Right ventricle myocardium superior (tissue), 1 donor: ENCODE measurements at regions not wholly inside any gene's neighbourhood (a gene's known extent, or its start where the extent isn't known, plus 50 kb on each side); places are given as distances from the start of the nearest gene placed in this dataset.
"Not testable (repeated sequence)": the region's sequence is repeated elsewhere in the genome, so short reads cannot be mapped to it uniquely, and the experiment has no call there.

ENCODE experiments used
- ATAC-seq: fragments of 200-7000 bp; cut with Tn5 transposase; one replicate; pipeline ENCODE4 v1.9.1; 2020; ENCODE audit warnings: mild to moderate bottlenecking; ENCODE audit not compliant: poor library complexity
- DNase-seq: peaks from one replicate; pipeline ENCODE4 v3.0.0-alpha.2; 2020
- intact Hi-C: fragments of 100-400 bp; cut with DNase I; formaldehyde crosslinking; loops from one replicate; pipeline ENCODE4 v1.11.2; 2022
- donor health status: DM: no; HTN: yes; CAD: no; lungs with severe emphysema.

- intact Hi-C loops, result no loop called here
- ATAC-seq, result no peak
Measured at GRCh38 chr12:47417955-47418354, 287.9 kb downstream of the RPAP3 start.

DNA sequence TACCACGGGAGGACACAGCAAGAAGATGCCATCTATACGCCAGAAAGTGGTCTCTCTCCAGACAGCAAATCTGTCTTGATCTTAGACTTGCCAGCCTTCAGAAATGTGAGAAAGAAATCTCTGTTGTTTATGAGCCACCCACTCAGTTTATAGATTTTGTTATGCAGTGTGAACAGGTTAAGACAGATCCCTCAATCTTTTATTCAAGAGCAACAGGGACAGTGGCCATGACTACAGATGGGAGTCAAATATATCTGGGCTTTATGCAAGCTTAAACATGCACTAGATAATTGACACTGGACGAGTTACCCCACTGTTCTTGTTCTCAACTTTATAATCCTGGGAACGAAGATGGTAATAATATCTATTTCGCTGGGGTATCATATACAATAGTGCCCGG, 288.7 kb downstream of the RPAP3 start:
- intact Hi-C loops, result no loop called here
- DNase-seq, result no peak
- ATAC-seq, result no peak

More at GRCh38 chr12:47417955-47418354, 287.9 kb downstream of the RPAP3 start:
- DNase-seq, result no peak

- intact Hi-C loops, result no loop called here
- DNase-seq (no peak), ATAC-seq (no peak)
Measured at GRCh38 chr12:47415054-47415453, 290.8 kb downstream of the RPAP3 start.

DNA sequence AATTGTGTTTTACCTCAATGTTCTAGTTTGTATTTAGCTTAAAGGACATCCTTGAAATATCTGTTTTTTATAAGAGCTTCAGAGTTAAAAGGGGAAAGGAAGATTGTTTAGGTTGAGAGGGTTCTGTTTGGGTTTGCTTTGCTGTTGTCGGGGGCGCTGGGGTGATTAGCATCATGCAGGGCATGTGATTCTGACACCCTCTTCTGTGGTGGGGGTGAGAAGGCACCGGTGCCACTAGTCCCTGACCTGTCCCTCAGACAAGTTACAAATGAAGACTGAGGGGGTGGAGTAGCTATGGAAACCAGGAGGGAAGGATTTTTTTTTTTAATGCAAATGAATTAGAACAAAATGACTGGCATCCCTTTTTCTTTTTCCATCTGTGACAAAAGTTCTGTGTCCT, 291.3 kb downstream of the RPAP3 start:
- intact Hi-C loops, result no loop called here
- DNase-seq (no peak), ATAC-seq (no peak)

GRCh38 chr12:47413806-47414205, 292.0 kb downstream of the RPAP3 start:
- intact Hi-C loops, result no loop called here
- no peak for ATAC-seq
- DNase-seq, result no peak

- ATAC-seq (no peak), DNase-seq (no peak)
- intact Hi-C loops, result no loop called here
Measured at GRCh38 chr12:47412601-47413236, 293.1 kb downstream of the RPAP3 start.

- intact Hi-C loops, result no loop called here
- DNase-seq, result no peak
- no peak for ATAC-seq
Measured at GRCh38 chr12:47411966-47412365, 293.9 kb downstream of the RPAP3 start.

GRCh38 chr12:47410862-47411261, 295.0 kb downstream of the RPAP3 start:
- no peak for DNase-seq
- ATAC-seq, result no peak
- intact Hi-C loops, result no loop called here

GRCh38 chr12:47410383-47410782, 295.4 kb downstream of the RPAP3 start:
- DNase-seq (no peak), ATAC-seq (no peak)
- intact Hi-C loops, result no loop called here

DNA sequence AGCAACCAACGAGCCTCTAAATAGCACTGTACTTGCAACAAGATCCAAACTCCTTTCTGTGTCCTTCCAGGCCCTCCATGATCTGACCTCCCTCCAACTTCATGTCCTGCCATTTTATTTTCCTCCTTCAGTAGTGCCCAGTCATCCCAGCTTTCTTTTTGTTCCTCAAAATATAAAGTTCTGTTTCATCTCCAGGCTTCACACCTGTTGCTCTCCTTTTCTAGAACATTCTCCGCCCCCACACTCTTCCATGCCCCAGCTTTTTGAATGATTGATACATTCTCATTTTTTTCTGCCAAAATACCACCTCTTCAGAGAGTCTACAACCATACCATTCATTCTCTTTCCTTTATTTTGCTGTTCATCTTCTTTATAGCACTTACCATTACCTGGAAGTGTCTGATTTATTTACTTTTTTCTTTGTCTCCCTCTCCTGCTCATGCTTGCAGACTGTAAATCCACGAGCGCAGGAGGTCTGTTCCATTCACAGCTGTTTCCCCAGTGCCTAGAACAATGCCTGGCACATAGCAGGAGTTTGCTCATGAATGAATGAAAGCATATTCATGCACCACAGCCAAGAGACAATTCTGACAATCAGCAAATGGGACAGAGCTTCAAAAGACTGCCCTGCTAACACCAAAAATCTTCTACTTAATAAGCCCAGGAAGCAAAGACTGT, 296.4 kb downstream of the RPAP3 start:
- ATAC-seq (no peak), DNase-seq (no peak)
- intact Hi-C loops, result no loop called here

- intact Hi-C loops, result no loop called here
- no peak for ATAC-seq
- no peak for DNase-seq
Measured at GRCh38 chr12:47408171-47408871, 297.5 kb downstream of the RPAP3 start.

GRCh38 chr12:47407463-47408129, 298.2 kb downstream of the RPAP3 start:
- ATAC-seq (no peak), DNase-seq (no peak)
- intact Hi-C loops, result no loop called here

- intact Hi-C loops, result no loop called here
- no peak for ATAC-seq
- no peak for DNase-seq
Measured at GRCh38 chr12:47403681-47404080, 302.1 kb downstream of the RPAP3 start.

GRCh38 chr12:47401196-47401595, 304.6 kb downstream of the RPAP3 start:
- ATAC-seq, intact Hi-C loops, DNase-seq: not testable (repeated sequence)

- no peak for DNase-seq
- ATAC-seq, result no peak
- intact Hi-C loops, result no loop called here
Measured at GRCh38 chr12:47400266-47400665, 305.6 kb downstream of the RPAP3 start.

DNA sequence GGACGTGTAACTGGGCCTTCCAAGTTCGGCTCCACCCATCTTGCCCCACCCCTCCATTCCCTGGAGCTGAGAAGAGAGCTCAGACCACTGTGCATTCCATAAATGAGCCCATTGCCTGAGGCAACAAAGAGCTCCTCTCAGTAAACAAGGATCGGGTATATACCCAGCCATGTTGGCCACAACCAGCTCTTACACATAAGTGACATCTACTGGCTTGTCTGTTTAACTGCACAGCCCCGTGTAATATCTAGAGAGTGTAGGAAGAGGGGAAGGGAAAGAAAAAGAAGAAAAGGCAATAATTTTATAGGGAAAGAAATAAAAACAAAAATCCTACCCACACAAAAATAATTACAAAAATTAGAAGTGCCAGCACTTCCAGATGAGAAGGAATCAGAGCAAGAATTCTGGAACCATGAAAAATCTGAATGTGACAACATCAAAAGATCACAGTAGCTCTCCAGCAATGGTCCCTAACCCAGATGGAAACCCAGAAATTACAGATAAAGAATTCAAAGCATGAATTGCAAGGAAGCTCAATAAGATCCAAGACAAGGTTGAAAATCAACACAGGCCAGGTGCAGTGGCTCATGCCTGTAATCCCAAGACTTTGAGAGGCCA, 308.1 kb downstream of the RPAP3 start:
- DNase-seq (no peak), ATAC-seq (peak; percentile 67)
- intact Hi-C loops, result loop anchor here (10.0 kb wide), 1 partner anchor 363 kb away; no protein-coding TSS in a partner anchor

GRCh38 chr12:47396902-47397663, 308.7 kb downstream of the RPAP3 start:
- intact Hi-C loops, result loop anchor here (10.0 kb wide), 1 partner anchor 362 kb away; no protein-coding TSS in a partner anchor
- DNase-seq (no peak), ATAC-seq (no peak)

DNA sequence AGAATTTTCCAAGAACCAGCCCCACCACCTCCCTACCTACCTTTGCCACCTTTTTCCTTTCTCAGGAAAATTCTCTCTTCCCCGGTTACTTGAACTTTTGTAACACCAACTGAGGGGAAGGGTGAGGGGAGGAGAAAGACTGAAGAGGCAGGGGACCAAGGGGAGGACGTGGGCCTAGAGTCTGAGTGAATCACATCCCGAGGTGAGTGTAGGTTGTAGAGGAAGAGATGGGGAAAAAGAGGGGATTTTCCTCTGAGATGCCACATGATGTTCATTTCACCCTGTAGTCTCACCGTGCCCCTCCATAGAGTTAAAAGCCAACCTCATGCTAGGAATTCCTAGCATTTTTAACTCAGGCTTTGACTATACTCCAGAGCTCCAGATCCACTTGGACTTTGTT, 311.8 kb downstream of the RPAP3 start:
- DNase-seq, result no peak
- ATAC-seq, result no peak
- intact Hi-C loops, result loop anchor here (10.0 kb wide), 1 partner anchor 359 kb away; no protein-coding TSS in a partner anchor
